Progenitor cell of endocrine pancreas (in vitro differentiated cells): ENCODE measurements at regions not wholly inside any gene's neighbourhood (a gene's known extent, or its start where the extent isn't known, plus 50 kb on each side); places are given as distances from the start of the nearest gene placed in this dataset.

Source experiments
- DNase-seq: peaks from one replicate; pipeline ENCODE4 v3.0.0; 2021; ENCODE audit warnings: low spot score; ENCODE audit not compliant: unreplicated experiment
- H3K27ac Mint-ChIP-seq: 2 replicates; pipeline ENCODE4 v1.8.0; 2021; ENCODE audit warnings: mild to moderate bottlenecking, moderate library complexity, mixed read lengths
- H3K27me3 Mint-ChIP-seq: 2 replicates; pipeline ENCODE4 v1.8.0; 2021; ENCODE audit warnings: mixed read lengths
- H3K36me3 Mint-ChIP-seq: 2 replicates; pipeline ENCODE4 v1.8.0; 2022; ENCODE audit warnings: mixed read lengths; ENCODE audit not compliant: insufficient read depth
- H3K4me1 Mint-ChIP-seq: 2 replicates; pipeline ENCODE4 v1.8.0; 2021; ENCODE audit warnings: low read depth, mixed read lengths
- H3K4me3 Mint-ChIP-seq: 2 replicates; pipeline ENCODE4 v1.8.0; 2021; ENCODE audit warnings: low read depth, mild to moderate bottlenecking, moderate library complexity, mixed read lengths
- H3K9me3 Mint-ChIP-seq: 2 replicates; pipeline ENCODE4 v1.8.0; 2021; ENCODE audit warnings: low read depth, mixed read lengths
- TF ChIP-seq, protein P1 (sequence below): fragments of 200-600 bp; sonication (generic); IDR thresholded peaks from one replicate; pipeline ENCODE4 v1.5.0; 2021; ENCODE audit warnings: antibody characterized with exemption, mild to moderate bottlenecking; ENCODE audit not compliant: unreplicated experiment

DNA sequence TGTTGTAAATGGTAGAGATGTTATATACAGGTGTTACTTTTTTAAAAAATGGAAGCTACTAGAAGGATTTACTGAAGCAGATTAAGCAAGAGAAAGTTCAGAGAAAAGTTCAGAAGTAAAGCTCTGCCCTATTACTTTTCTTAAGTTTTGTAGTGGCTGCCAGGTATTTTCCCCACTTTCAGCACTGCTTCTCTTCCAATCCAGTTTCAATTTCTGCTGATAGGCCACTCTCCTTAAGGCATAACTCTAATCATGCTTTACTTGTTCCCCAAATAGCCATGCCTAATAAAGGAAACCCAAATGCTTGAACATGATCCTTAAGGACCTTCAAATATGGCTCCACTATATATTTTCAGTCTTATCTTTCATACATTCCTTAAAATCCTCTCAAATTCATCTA lies 880.8 kb upstream of the CDH2 start:
- no peak for DNase-seq
- peaks cover under 1% of the 10 kb centered on the region for H3K9me3 Mint-ChIP-seq
- TF ChIP-seq, protein P1, sequence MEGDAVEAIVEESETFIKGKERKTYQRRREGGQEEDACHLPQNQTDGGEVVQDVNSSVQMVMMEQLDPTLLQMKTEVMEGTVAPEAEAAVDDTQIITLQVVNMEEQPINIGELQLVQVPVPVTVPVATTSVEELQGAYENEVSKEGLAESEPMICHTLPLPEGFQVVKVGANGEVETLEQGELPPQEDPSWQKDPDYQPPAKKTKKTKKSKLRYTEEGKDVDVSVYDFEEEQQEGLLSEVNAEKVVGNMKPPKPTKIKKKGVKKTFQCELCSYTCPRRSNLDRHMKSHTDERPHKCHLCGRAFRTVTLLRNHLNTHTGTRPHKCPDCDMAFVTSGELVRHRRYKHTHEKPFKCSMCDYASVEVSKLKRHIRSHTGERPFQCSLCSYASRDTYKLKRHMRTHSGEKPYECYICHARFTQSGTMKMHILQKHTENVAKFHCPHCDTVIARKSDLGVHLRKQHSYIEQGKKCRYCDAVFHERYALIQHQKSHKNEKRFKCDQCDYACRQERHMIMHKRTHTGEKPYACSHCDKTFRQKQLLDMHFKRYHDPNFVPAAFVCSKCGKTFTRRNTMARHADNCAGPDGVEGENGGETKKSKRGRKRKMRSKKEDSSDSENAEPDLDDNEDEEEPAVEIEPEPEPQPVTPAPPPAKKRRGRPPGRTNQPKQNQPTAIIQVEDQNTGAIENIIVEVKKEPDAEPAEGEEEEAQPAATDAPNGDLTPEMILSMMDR, result no peak
- H3K27me3 Mint-ChIP-seq, result no peaks in the 10 kb centered on the region
- no peak overlapping the region for H3K27ac Mint-ChIP-seq
- H3K4me1 Mint-ChIP-seq, result peaks cover 2% of the 10 kb centered on the region
- no peak overlapping the region for H3K4me3 Mint-ChIP-seq
- no peaks in the 10 kb centered on the region for H3K36me3 Mint-ChIP-seq

DNA sequence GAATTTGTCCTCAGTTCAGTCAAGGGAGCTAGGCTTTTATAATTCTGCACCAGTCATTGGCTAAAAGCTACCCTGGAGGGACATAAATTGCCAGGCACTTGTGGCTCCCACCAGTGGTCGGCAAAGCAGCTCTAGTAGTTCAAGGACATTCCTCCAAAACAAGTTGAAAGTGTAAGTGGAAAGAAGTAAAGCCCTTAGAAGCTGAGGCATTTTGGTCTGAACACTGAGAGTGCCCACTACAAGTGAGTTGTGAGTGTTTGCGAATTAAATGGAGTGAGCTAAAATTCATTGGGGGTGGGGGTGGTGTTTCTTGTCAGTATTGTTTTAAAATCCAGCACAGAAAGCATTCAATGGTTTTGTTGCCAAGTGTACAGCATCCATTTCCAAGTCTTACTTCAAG lies 879.9 kb upstream of the CDH2 start:
- H3K9me3 Mint-ChIP-seq, result peaks cover 10% of the 10 kb centered on the region
- no peak overlapping the region for H3K4me3 Mint-ChIP-seq
- no peak overlapping the region for H3K27ac Mint-ChIP-seq
- H3K4me1 Mint-ChIP-seq, result no peaks in the 10 kb centered on the region
- no peak for DNase-seq
- no peaks in the 10 kb centered on the region for H3K36me3 Mint-ChIP-seq
- TF ChIP-seq, protein P1, result no peak
- H3K27me3 Mint-ChIP-seq, result no peaks in the 10 kb centered on the region

DNA sequence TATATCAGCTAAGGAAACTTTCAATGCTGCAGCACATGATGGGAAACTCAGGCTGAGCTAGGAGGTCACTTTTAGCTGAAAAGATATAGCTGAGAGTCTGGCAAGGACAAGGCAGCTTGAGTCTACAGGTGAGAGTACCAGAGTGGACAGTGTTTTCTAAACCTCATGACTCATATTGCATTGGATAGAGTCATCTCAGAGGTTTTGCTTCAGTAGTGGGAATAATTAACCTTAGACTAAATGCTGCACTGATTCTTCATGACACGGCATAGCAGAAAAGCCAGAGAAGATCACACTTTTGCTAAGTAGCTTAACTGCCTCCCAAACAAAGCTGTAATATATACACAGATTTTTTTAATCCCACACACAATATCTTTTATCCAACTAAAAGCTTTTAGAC lies 865.0 kb upstream of the CDH2 start:
- Mint-ChIP-seq H3K4me3 (no peak overlapping the region), H3K27ac (no peak overlapping the region), H3K4me1 (no peaks in the 10 kb centered on the region), H3K9me3 (peaks cover 35% of the 10 kb centered on the region), H3K27me3 (no peaks in the 10 kb centered on the region), H3K36me3 (peaks cover 4% of the 10 kb centered on the region)
- TF ChIP-seq, protein P1, result no peak
- no peak for DNase-seq

DNA sequence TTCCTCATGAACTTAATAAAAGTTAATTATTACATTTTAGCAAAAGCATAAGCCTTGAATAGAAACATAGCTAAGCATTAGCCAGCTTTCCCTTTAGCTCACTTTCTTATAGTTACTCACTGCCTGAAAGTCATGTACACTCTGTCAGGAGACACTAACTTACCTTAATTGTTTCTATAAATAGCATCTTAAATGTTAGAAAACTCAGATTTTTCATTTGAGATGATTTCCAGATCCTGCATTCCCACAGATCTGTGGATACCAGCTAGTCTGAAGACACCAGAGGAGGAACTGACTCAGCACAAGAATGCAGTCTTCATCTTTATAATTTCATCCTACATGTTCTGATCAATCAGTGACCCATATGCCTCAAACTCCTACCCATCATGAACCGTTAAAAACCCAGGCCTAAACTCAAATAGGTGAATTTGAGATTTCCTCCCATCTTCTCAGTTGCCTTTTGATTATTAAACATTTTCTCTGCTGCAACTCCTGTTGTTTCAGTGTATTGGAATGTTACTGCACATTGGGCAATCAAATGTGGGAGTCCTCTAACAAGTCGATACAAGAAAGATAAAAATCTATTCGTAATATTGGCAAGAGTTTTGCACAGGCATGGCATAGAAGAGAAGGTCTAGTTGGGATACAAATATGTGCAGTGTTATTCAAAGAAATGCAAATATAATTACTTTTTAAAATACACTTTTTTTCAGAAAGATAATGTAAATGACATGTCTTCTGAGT lies 857.4 kb upstream of the CDH2 start:
- Mint-ChIP-seq H3K27me3 (no peaks in the 10 kb centered on the region), H3K4me3 (no peak overlapping the region), H3K27ac (no peak overlapping the region), H3K9me3 (peaks cover 1% of the 10 kb centered on the region), H3K4me1 (peaks cover 5% of the 10 kb centered on the region), H3K36me3 (peaks cover under 1% of the 10 kb centered on the region)
- TF ChIP-seq, protein P1, result no peak
- DNase-seq, result no peak

DNA sequence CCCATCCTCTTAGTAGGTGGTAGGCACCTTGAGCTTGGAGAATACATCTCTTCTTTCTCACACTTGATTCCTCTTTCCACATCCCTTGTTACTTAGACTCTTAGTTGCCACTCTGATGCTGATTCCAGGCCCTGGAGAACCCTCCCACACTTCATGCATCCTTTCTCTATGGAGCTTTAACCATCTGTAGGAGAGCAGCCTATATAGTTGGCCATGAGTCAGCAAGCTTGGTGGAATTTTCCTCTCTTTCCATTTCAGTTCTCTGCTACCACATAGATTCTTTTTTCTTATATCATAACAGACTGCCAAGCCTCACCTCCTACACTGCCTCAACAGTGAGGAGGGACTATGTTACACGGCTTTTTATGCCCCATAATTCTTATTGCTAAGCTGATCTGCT lies 851.6 kb upstream of the CDH2 start:
- no peaks in the 10 kb centered on the region for H3K9me3 Mint-ChIP-seq
- TF ChIP-seq, protein P1, result no peak
- H3K4me1 Mint-ChIP-seq, result no peaks in the 10 kb centered on the region
- no peaks in the 10 kb centered on the region for H3K27me3 Mint-ChIP-seq
- no peak for DNase-seq
- H3K36me3 Mint-ChIP-seq, result no peaks in the 10 kb centered on the region
- H3K4me3 Mint-ChIP-seq, result no peak overlapping the region
- H3K27ac Mint-ChIP-seq, result no peak overlapping the region
